ENCODE measurements at regions not wholly inside any gene's neighbourhood (a gene's known extent, or its start where the extent isn't known, plus 50 kb on each side); places are given as distances from the start of the nearest gene placed in this dataset.

DNA sequence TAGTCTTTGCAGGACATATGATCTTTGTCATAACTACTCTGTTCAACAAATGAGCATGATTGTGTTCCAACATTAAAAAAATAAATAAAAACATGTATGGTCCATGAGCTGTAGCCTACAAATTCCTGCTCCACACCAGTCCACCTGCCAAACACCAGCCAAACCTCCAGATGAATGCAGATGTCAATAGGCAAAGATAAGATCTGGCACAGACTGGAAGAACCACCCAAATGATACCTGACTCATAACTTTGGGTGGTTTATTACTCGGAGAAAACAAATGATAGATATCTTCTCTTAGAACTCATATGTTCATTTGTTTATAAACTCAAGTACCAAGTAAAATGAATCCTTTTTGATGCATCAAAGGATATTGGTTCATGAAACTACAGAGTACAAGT lies 425.1 kb downstream of the GBA3 start:
- TF ChIP-seq CTCF (IDR thresholded peaks at IDR 0.05; ENCODE audit: insufficient read depth, low read length, poor library complexity, severe bottlenecking), result no peak
- no peak for TF ChIP-seq EZH2phosphoT487 (conservative IDR thresholded peaks at IDR 0.05; ENCODE audit: low read length)

Data from SU-DHL-6 (cell line).